ENCODE measurements at regions not wholly inside any gene's neighbourhood (a gene's known extent, or its start where the extent isn't known, plus 50 kb on each side); places are given as distances from the start of the nearest gene placed in this dataset.
A peak's percentile ranks its signal among the peaks of the same experiment; 100 is the strongest.

- WGBS (ENCODE audit: insufficient coverage), result 82% methylated on average over 12 of the region's 14 CpGs
- Mint-ChIP-seq H3K27ac (no peak overlapping the region), H3K4me1 (no peaks in the 10 kb centered on the region), H3K9me3 (no peaks in the 10 kb centered on the region), H3K27me3 (ENCODE audit: low read depth in 3 of 3) (peaks cover 37 to 49% (median 41%) of the 10 kb centered on the region in 3 donors), H3K36me3 (no peaks in the 10 kb centered on the region), H3K4me3 (peak overlapping the region in 1 of 2 donors; percentile 9)
- H3K4me3 ChIP-seq (replicated peaks in 1 of 3; ENCODE audit: low read depth in 2 of 3, low read length in 3 of 3), result no peak overlapping the region
- H3K4me1 ChIP-seq (ENCODE audit: control insufficient read depth in 1 of 2, insufficient read depth in 2 of 2, low read length in 2 of 2), result no peaks in the 10 kb centered on the region
- H3K27ac ChIP-seq (ENCODE audit: low read depth in 1 of 2, low read length in 2 of 2), result no peak overlapping the region
- peaks cover 6 to 15% of the 10 kb centered on the region in 2 donors for H3K27me3 ChIP-seq (ENCODE audit: control insufficient read depth in 2 of 2, insufficient read depth in 2 of 2, low read length in 2 of 2)
- H3K79me2 ChIP-seq (ENCODE audit: insufficient read depth, low read length), result no peaks in the 10 kb centered on the region
- H3K36me3 ChIP-seq (replicated peaks in 1 of 2; ENCODE audit: control insufficient read depth in 1 of 2, insufficient read depth in 2 of 2, low read length in 2 of 2), result no peaks in the 10 kb centered on the region
- H3K9me3 ChIP-seq (replicated peaks in 1 of 2; ENCODE audit: control insufficient read depth in 1 of 2, insufficient read depth in 1 of 2, low read length in 2 of 2), result no peaks in the 10 kb centered on the region
- intact Hi-C loops (cut with micrococcal nuclease), result no loop called here
- TF ChIP-seq CTCF (IDR thresholded peaks at IDR 0.05), result no peak
- no peaks in the 10 kb centered on the region for H4K20me1 ChIP-seq (ENCODE audit: insufficient read depth, low read length)
- H3K4me2 ChIP-seq (replicated peaks; ENCODE audit: extremely low read depth, low read length, poor library complexity, severe bottlenecking), result no peak overlapping the region
- DNase-seq, result no peak
- H2AFZ ChIP-seq (ENCODE audit: insufficient read depth, low read depth, low read length, poor library complexity, severe bottlenecking), result no peak overlapping the region
- H3K9ac ChIP-seq (ENCODE audit: insufficient read depth, low read length, poor library complexity, severe bottlenecking), result no peak overlapping the region
Measured at GRCh38 chr16:86191663-86192062, 292.7 kb downstream of the IRF8 start.

GRCh38 chr16:86193528-86194193 is 294.7 kb downstream of the IRF8 start:
- no peak overlapping the region for H3K9ac ChIP-seq (ENCODE audit: insufficient read depth, low read length, poor library complexity, severe bottlenecking)
- no peak overlapping the region for H3K4me3 ChIP-seq (replicated peaks in 1 of 3; ENCODE audit: low read depth in 2 of 3, low read length in 3 of 3)
- H3K9me3 ChIP-seq (replicated peaks in 1 of 2; ENCODE audit: control insufficient read depth in 1 of 2, insufficient read depth in 1 of 2, low read length in 2 of 2), result no peaks in the 10 kb centered on the region
- 89% methylated on average over 11 of the region's 15 CpGs for WGBS (ENCODE audit: insufficient coverage)
- DNase-seq, result no peak
- no peak overlapping the region for H3K4me2 ChIP-seq (replicated peaks; ENCODE audit: extremely low read depth, low read length, poor library complexity, severe bottlenecking)
- no peak overlapping the region for H2AFZ ChIP-seq (ENCODE audit: insufficient read depth, low read depth, low read length, poor library complexity, severe bottlenecking)
- intact Hi-C loops (cut with micrococcal nuclease), result no loop called here
- Mint-ChIP-seq H3K4me3 (peak overlapping the region in 1 of 2 donors; percentile 37), H3K4me1 (no peaks in the 10 kb centered on the region), H3K36me3 (no peaks in the 10 kb centered on the region), H3K9me3 (peaks cover 0 to 3% (median 0%) of the 10 kb centered on the region in 7 donors), H3K27ac (no peak overlapping the region), H3K27me3 (ENCODE audit: low read depth in 3 of 3) (peaks cover 56 to 67% (median 59%) of the 10 kb centered on the region in 3 donors)
- no peak overlapping the region for H3K27ac ChIP-seq (ENCODE audit: low read depth in 1 of 2, low read length in 2 of 2)
- no peaks in the 10 kb centered on the region for H3K36me3 ChIP-seq (replicated peaks in 1 of 2; ENCODE audit: control insufficient read depth in 1 of 2, insufficient read depth in 2 of 2, low read length in 2 of 2)
- no peaks in the 10 kb centered on the region for H3K4me1 ChIP-seq (ENCODE audit: control insufficient read depth in 1 of 2, insufficient read depth in 2 of 2, low read length in 2 of 2)
- H4K20me1 ChIP-seq (ENCODE audit: insufficient read depth, low read length), result no peaks in the 10 kb centered on the region
- no peak for TF ChIP-seq CTCF (IDR thresholded peaks at IDR 0.05)
- no peaks in the 10 kb centered on the region for H3K79me2 ChIP-seq (ENCODE audit: insufficient read depth, low read length)
- H3K27me3 ChIP-seq (ENCODE audit: control insufficient read depth in 2 of 2, insufficient read depth in 2 of 2, low read length in 2 of 2), result peaks cover 20 to 35% of the 10 kb centered on the region in 2 donors
